ENCODE measurements at regions not wholly inside any gene's neighbourhood (a gene's known extent, or its start where the extent isn't known, plus 50 kb on each side); places are given as distances from the start of the nearest gene placed in this dataset.

DNA sequence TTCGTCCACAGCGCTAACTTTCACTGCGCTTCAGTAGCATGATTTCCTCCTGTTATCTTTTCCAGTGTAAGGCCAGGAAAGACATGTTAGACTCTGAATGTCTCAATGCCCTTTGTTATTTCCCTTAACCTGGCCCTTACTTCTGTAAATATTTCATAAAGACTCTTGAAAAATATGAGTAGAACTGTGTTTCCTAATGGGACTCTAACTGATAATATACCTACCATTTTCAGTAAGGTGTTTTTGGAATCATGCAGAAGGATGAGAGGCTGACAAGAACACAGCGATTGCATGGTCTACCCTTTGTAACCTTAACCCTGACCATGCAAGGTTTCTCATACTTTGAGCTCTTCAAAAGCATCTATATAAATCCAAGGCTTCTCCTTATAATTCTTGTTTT is 550.1 kb downstream of the SLITRK6 start:
- DNase-seq (ENCODE audit: extremely low read depth, low read depth, low spot score) = no peak

DNA sequence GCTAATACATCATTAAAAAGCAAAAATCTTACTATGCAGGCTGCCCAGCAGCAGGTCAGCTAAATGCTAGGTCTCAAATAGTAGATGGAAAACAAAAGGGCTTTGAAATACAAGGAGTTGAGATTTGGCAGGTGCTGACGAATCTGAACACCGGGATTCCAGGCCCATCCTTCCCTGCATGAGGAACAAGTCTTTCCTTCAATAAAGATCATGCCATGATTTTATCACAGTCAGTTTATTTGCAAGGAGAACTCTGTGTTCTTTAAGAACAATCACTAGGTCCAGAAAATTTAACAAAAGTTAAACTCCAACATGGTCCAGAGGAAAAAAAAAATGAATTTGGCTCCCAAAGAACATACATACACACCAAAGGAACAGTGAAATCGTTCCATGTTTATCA is 551.4 kb downstream of the SLITRK6 start:
- no peak for DNase-seq (ENCODE audit: extremely low read depth, low read depth, low spot score)

DNA sequence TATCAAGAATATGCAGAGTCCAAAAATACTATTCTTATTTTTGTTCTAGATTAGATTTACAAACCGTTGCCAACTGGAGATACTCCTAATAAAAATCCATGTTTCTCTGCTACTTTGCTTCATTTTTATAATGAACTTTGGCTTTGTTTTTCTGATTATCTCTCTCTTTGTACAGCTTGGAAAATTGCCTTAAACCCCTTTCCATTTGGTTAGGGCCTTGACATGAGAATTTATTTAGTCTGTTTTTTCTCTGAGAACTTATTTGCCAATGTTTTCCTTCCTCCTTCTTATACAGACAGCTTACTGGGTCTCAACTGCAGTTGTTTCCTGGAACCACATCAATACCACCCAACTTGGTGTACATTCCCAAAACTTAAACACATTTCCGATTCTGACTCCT is 555.4 kb downstream of the SLITRK6 start:
- DNase-seq (ENCODE audit: extremely low read depth, low read depth, low spot score) = no peak

DNA sequence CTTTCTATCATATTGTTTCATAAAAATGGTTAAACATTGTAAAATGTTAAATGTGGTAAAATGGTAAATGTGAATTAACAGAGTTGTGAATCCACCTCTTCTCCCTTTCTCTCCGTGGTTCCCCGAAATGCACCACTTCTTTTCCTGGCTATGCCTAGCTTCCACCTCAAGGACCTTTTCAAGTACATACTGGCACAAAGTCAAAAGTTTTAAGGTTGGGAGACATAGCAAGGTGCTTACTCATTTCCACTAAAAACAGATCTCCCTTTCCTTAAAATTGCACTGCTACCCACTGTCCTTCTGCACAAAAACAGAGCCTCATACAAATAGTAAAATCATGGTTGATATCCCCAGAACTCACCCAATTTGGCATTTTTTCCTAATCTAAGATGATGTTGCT is 558.2 kb downstream of the SLITRK6 start:
- DNase-seq (ENCODE audit: extremely low read depth, low read depth, low spot score) = no peak

DNA sequence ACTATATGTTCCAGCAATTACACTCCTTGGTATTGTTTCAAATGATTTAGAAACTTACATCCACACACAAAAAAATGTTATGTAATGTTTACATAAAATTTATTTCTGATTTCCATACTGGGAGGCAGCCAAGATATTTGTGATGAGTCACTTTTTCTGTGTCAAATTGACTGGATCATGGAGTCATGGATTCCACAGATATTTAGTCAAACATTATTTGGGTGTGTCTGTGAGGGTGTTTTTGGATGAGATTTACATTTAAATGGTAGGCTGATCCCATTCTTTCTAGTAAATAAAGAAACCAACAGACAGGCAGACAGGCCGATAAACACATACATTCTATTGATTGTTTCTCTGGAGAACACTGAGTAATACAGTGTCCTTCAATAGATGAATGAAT is 562.8 kb downstream of the SLITRK6 start:
- DNase-seq (ENCODE audit: extremely low read depth, low read depth, low spot score) = peak; percentile 31

DNA sequence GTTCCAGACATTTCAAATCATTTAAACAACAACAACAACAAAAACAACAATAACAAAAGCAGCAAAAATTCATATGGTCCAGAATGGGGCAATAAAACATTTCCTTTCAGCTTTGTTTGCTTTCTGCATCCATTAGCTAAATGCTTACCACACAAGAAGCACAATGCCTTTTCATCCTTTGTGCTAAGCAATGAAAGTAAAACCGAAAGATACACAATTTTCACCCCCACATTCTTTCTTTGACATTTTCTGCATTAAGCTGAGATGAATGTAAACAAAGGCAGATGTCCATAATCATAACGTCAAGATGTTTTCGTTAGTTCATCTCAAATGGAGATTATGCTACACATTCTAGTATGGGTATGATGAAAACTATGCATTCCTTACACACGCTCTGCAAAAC is 568.5 kb downstream of the SLITRK6 start:
- no peak for DNase-seq (ENCODE audit: extremely low read depth, low read depth, low spot score)

DNA sequence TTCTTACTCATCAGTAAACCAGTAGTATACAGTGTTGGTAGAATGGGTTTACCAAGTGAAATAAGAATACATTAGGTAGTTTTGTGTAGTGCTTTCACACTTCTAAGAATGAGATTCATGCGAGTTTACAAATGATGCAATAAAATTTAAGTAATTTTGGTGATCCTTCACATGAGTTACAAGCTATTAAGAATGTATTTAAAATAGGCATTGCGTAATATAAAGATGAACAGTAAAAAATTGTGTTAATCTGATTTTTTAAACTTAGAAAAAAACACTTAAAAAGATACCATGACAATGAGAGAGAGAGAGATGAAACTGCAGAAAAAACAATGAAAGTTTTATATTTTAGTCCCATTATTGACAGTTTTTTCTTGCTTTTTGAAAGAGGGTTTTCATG is 570.5 kb downstream of the SLITRK6 start:
- DNase-seq (ENCODE audit: extremely low read depth, low read depth, low spot score) = no peak

DNA sequence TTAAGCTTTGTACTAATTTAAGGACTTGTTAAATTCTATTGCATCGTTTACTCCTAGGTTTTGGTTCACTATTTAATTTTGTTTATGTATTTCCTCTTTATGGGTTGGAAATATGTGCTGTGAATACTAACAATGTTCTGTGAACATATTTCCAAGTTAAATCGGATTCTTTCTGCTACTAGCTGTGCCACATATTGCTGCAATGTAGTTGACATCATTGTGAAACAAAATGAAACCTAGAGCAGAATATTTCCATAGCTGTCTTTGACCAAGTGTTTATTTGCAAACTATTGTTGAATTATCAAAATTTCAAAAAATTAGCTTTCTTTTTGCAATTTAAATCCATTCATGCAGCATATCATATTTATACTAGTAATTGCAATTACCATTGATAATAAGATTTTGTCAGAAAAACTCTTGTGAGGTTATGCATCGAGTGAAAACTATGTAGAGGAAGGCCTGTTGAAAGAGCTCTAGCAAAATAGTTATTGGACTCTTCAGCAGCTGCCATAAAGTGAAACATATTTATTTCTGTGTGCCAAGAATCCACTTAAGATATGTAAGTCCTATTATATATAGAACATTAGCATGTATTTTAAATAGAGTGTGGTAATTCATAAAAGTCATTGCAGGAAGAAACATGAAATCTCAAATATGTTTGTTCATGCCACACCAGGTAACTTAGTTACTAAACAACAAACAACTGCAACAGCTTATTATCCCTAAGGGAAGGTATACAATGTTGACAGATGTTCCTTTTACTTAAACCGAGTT is 575.1 kb downstream of the SLITRK6 start:
- DNase-seq (ENCODE audit: extremely low read depth, low read depth, low spot score) = no peak

DNA sequence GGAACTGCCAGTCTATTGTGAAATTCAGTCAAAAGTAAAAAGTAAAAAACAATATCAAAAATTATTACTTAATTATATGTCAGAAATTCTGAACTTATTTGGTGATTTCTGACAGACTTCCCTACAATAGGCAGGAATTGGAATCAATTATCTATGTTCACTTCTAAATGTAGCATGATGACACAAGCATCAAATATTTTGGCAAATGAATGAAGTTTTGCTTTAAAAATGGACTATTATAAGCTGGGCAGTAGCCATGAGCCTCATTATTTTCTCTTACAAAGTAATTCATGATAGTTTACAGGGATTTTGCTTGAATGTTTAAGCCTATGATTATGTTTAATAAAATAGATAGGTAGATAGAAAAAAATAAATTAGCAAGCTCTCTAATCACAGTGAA is 582.6 kb downstream of the SLITRK6 start:
- no peak for DNase-seq (ENCODE audit: extremely low read depth, low read depth, low spot score)

DNA sequence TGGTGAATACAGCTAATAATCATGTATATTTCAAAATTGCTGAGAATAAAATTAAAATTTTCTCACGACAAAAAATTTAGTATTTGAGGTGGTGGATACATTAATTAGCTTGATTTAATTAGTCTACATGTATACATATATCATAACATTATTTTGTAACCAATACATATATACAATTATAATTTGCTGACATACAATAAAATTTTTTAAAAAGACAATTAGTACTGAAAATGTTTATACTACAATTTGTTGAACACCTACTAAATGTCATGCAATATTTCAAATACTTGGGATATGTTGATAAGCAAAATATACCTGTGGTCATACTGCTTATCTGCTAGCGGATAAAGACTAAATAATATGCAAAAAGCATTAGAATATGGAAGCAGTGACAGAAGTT is 586.5 kb downstream of the SLITRK6 start:
- DNase-seq (ENCODE audit: extremely low read depth, low read depth, low spot score) = no peak

DNA sequence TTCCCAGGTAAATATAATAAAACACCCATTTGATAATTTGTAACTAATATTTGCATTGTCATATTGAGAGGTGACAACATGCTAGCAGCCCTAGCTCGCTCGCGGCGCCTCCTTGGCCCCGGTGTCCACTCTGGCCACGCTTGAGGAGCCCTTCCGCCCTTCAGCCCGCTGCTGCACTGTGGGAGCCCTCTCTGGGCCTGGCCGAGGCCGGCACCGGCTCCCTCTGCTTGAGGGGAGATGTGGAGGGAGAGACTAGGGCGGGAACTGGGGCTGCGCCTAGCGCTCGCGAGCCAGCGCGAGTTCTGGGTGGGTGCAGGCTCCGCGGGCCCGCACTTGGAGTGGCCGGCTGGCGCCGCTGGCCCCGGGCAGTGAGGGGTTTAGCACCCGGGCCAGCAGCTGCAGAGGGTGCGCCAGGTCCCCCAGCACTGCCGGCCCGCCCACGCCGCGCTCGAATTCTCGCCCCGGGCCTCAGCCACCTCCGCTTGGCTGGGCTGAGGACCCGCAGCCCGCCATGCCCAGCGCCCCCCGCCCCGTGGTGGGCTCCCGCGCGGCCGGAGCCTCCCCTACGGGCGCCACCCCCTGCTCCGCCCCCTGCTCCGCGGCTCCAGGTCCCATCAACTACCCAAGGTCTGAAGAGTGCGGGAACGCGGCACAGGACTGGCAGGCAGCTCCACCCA is 594.4 kb downstream of the SLITRK6 start:
- no peak for DNase-seq (ENCODE audit: extremely low read depth, low read depth, low spot score)

DNA sequence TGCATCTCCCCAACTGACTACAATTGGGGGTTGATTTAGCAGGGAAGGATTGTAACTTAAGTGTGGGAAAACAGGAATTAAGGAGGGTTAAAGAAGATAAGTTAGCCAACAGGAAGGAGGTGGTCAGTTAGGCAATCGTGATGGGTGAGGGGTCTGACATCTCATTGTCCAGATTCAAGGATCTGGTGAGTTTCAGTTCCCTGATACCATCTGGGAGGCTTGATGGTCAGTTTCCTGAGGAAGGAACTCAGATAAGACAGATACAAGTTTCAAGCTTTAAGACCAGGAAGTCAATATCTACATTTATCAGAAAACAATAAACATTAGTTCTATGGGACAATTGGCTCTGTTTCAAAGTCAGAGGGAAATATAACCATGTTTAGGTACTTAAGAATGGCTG is 601.8 kb downstream of the SLITRK6 start:
- peak; percentile 36 for DNase-seq (ENCODE audit: extremely low read depth, low read depth, low spot score)

DNA sequence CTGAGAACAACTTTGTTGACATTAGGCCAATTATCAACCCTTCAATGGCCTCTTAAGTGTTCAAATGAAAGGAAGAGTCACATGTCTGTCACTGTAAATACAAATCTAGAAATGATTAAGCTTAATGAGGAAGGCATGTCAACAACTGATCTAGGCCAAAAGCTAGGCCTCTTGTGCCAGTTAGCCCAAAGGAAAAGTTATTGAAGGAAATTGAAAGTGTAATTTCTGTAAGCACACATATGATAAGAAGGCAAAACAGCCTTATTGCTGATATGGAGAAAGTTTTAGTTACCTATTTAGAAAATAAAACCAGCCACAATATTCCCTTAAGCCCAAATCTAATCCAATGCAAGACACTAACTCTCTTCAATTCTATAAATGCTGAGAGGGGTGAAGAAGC is 604.7 kb downstream of the SLITRK6 start:
- DNase-seq (ENCODE audit: extremely low read depth, low read depth, low spot score) = no peak

DNA sequence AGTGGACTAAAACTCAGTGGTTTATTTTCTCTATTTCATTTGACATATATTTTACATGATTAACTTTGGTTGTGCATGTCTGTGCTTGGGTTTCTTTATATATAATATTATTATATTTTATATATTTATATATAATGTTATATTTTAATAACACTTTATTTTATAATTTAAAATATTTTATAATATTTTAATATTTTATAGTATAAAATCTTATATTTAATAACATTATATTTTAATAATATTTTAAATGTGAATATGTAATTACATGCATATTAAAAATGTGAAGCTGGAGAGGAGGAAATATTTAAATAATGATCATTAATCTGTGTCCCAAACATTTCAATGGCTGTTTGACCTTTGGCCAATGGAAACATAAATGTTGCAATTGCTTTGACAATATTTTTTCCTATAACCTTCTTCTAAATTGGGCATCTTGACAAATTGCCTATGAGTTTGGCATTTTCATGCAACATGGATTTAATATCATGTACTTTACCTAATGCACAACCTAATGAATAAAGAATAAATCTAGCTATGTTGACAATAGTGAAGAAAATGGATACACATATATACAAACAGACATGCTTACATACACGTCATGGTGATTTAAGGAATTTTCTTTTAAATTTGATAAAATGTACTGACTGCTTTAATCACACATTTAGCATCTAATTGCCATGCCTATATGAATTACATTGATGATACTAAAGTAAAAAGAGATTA is 607.1 kb downstream of the SLITRK6 start:
- DNase-seq (ENCODE audit: extremely low read depth, low read depth, low spot score) = no peak

DNA sequence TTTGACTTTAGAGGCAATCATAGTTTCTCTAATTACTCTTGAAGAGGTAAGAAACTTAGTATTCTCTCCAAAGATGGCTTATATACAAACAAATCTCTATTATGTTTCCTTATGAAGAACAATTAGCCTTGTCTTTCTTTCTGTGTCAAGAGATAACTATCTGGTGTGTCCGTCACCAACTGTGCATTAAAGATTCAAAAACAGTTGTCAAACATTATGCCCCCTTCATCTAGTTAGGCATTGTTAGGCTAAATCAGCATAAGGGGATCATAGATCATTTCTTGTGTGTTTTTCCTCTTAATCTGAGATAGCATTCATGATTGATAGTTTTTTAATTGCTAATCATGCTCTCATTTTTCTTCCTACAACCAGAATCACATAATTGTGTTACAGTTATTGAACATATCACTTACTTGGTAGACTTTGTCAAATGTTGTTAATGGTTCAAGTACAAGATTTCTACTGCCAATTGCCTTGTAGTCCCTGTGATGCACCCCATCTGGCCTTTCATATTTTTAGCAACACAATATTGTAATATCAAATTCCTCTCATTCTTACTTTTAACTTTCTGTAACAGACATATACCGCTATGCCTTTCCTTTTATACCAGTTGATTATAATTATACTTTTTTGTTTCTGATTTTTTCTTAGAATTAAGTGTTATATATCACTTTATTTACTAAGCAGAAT is 612.7 kb downstream of the SLITRK6 start:
- no peak for DNase-seq (ENCODE audit: extremely low read depth, low read depth, low spot score)

DNA sequence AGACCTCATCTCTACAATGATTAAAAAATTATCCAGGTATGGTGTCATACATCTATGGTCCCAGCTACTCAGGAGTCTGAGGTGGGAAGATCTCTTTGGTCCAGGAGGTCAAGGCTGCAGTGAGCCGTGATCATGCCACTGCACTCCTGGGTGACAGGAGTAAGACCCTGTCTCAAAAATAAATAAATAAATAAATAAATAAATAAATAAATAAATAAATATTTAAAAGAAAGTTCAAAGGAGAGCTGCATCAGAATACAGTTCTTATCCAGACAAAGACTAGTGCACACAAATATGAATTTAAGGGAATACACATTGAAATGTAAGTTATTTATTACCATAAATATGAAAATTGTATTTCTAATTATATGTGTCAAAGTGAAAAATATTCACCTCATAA is 624.9 kb downstream of the SLITRK6 start:
- DNase-seq (ENCODE audit: extremely low read depth, low read depth, low spot score) = no peak

DNA sequence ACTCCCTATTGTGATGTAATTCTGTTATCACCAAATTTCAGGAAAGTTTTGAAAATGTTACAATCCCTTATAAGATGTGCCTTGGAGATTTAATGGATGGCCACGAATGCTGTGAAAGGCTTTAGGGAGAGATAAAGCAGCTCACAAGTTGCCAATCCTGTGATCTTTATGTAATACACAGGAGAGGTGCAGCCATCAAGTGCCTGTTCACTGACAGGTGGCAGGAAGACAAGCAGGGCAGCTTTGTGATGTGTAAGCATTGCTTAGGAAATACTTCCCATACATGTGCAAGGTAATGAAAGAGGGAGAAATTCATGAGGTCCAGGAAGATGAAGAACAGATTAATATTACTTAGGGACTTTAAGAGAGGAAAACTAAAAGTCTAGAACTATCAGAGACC is 628.8 kb downstream of the SLITRK6 start:
- DNase-seq (ENCODE audit: extremely low read depth, low read depth, low spot score) = no peak

DNA sequence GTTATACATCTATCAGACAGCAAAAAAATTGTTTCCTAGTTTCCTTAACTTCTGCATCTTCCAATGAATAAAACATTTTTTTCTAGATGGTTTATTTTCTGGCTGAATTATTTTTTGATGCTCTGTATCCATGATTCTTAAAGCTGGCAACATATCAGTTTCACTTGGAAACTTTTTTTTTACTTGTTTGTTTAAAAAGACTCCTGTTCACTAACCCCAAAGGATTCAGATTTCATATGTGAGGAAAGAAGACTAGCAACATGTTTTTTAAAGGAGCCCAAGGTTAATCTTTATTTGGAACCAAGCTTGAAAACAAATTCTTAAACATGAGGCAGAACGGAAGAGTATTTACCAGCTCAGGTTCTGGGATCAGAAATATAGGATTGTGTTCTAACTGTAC is 632.3 kb downstream of the SLITRK6 start:
- DNase-seq (ENCODE audit: extremely low read depth, low read depth, low spot score) = no peak

DNA sequence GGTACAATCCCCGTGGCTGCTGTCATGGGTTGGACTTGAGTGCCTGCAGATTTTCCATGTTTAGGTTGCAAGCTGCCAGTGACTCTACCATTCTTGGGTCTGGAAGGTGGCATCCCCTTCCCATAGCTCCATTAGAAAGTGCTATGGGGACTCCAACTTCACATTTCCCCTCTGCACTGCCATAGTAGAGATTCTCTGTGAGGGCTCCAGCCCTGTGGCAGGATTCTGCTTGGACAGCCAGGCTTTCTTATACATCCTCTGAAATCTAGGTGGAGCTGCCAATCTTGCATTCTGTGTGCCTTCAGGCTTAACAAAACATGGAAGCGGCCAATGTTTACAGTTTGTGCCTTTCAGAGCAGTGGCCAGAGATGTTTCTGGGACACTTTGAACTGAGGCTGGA is 636.2 kb downstream of the SLITRK6 start:
- DNase-seq (ENCODE audit: extremely low read depth, low read depth, low spot score) = no peak

DNA sequence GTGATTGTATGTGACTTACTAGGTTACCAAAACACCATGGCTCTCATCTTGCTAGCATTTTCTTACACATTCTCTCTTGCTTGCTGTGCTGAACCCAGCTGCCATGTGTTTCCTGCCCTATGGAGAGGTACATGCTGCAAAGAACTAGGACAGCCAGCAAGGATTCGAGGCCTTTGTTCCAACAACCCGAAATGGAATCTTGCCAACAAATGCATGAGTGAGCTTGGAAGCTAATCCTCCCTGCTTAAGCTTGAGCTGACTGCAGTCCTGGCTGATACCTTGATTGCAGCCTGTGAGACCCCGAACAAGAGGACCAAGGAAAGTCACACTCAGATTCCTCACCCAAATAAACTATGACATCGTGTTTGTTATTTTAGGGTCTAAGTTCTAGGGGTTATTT is 651.2 kb downstream of the SLITRK6 start:
- DNase-seq (ENCODE audit: extremely low read depth, low read depth, low spot score) = peak; percentile 2

DNA sequence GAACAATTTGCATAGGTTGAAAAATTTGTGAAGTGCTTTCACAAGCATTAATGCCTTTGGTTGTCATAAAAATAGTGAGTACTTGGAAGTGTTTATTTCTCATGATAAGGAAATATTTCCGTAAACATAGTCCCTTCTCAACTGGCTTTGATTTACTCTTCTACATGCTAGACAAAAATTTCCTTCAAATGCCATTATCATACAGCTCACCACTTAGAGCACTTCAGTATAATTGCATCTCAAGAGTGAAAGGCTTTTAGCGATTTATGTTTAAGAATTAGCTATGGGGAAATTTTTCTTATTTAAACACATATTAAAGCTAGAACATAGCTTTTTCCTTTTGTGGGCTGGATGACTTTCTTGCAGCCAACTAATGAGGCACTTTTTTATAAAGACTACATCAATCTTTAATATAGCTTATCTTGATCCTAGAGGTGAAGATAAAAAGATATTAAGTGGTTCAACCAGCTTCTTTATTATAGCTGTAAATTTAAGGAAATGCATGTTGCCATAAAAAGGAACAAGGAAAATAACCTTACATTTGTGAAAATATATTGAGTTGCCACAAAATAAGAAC is 656.8 kb downstream of the SLITRK6 start:
- no peak for DNase-seq (ENCODE audit: extremely low read depth, low read depth, low spot score)
